ENCODE measurements at regions not wholly inside any gene's neighbourhood (a gene's known extent, or its start where the extent isn't known, plus 50 kb on each side); places are given as distances from the start of the nearest gene placed in this dataset.

DNA sequence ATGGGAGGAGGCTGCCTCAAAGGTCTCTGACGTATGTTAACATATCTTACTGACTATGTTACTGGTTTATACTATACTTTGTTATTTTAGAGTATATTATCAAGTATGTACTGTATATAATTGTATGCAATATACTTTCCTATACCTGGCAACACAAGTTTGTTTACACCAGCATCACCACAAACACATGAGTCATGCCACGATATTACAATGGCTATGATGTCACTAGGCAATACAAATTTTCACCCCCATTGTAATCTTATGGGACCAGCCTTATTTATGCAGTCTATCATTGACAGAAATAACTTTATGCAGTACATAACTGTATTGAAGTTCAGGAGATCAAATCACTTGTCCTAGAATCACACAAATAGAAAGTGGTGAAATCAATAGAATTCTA, 329.9 kb upstream of the SLC7A11 start:
- DNase-seq (ENCODE audit: low read depth in 2 of 2): no peak

DNA sequence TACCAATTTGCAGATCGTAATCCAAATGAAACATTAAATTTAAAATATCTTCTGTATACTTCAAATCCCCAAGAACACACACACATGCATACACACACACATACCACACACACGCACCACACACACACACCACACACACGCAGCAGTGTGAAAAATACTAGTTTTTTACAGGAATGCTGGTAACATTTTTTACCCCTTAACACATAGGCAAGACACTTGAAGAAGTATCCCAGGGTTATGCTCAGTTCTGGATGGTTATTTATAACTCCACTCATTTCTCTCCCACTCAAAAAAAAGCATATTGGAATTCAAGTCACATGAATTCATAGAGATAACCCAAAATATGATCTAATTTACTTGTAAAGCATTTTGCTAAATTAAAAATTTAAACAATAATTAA, 325.5 kb upstream of the SLC7A11 start:
- DNase-seq (ENCODE audit: low read depth in 2 of 2): no peak

DNA sequence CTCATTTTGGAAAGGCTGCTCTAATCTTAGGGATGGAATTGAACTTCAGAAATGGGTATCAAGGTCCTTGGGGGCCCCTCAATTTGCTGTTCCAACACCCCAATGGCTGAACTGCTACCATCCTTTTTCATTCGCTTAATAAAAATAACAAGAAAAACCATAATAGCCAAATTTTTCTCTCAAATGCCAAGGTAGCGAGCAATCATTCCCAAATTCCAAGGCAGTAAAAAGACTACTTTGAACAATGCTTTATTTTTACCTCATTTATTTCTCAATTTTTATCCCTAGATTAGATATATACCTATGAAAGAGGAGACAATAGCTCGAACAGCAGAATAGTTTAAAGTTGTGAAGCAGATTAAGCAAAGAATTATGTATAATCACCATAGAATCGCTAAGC, 323.4 kb upstream of the SLC7A11 start:
- DNase-seq (ENCODE audit: low read depth in 2 of 2): no peak

DNA sequence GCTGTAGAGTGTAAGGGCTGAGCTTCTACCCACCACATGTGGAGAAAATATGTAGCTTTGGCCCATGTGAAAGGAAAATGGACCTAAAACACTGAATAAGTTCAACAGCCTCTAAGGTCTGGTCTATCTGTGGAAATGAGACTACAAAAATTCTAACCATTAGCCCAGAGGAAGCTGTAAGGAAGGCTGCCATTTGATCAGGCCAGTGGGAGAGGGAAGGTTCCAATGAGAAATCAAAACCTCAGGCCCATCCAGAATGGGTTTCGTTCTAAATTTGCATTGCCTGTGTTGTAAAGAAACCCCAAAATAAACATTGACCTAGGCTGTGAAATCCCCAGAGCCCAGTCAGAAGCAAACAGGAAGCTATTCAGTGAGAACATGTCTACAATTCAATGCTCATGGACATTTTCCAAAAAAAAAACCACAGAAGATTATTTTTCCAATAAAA, 320.4 kb upstream of the SLC7A11 start:
- DNase-seq (ENCODE audit: low read depth in 2 of 2): no peak

DNA sequence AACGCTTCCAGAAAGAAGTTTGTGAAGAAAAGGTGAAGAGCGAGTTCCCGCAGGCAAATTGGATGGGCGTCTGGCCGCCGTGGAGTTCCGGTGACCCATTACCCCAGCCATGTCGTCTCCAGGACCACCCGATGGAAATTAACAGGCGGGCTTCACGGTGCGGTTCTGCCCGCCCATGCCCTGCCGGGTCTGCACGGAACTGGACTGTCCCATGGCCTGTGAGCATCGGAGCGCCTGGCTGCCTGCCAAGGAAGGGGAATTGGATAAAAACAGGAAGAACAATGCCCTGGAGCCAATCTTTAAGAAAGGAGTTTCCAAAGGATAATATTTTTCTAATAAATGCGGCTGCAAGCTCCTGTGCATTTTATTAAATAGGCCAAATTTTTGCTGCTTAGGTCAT, 319.8 kb upstream of the SLC7A11 start:
- no peak for DNase-seq (ENCODE audit: low read depth in 2 of 2)

DNA sequence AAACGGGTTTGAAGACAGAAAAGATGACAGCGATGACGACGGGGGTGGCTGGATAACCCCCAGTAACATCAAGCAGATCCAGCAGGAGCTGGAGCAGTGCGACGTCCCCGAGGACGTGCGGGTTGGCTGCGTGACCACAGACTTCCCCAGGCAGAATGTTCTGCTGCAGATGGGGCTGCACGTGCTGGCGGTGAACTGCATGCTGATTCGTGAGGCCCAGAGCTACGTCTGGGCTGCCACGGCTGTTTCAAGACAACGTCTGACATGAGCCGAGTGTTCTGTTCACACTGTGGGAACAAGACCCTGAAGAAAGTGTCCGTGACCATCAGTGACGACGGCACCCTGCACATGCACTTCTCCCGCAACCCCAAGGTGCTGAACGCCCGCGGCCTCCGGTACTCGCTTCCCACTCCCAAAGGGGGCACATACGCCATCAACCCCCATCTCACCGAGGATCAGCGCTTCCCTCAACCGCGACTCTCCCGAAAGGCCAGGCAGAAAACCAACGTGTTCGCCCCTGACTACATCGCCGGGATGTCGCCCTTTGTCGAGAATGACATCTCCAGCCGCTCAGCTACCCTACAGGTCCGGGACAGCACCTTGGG, 319.2 kb upstream of the SLC7A11 start:
- DNase-seq (ENCODE audit: low read depth in 2 of 2): no peak

DNA sequence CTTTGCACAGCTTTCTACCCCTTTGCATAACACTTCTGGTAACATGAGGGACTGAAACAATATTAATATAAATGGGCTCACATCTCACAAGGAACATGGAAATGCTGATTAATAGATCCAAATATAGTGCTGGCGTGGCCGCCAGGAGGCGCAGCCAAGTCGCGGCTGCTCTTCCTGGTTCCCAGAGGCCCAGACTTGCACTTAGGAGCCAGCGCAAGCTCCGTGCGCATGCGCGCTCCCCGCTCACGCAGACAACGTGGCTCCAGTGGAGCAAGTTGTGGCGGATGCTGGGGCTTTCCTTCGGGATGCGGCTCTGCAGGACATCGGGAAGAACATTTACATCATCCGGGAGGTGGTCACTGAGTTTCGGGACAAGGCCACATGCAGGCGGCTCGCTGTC, 318.3 kb upstream of the SLC7A11 start:
- no peak for DNase-seq (ENCODE audit: low read depth in 2 of 2)

DNA sequence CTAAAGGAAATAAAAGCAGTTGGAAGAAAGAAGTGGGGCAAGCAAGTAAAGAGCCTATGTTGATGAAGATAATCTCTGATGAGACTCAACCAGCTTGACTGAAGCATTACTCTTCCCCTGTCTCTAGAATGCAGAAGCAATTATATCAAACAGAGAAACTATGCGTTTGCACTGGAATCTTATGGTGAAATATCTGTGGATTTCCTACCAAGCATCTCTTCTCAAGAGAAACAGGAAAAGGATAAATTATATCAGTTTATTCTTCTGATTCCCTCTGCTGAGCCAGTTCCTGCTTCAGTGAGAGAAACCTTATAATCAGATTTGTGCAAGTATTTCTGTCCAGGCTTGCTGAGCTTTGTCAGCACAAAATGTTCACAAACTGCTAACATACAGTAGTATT, 316.7 kb upstream of the SLC7A11 start:
- DNase-seq (ENCODE audit: low read depth in 2 of 2): no peak

GRCh38 chr4:138555584-138555983, 313.4 kb upstream of the SLC7A11 start:
- no peak for DNase-seq (ENCODE audit: low read depth in 2 of 2)

DNA sequence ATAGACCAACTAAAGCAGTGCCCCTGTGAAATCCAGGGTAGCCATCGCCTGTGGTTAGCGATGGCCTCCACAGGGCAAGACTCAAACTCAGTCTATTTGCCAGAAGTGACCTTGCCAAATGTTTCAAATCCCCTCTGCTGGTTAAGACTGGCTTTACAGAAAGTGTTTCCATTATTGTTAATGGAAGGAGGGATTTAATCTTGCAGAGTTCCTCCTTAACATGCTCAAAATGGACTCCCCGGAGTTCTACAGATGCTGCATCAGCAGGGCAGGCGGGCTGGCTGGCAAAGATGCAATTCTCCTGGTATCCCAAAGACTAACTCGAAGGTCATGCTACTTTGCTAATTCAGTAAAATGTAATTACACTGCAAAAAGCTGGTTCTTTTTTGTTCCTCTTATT, 313.0 kb upstream of the SLC7A11 start:
- no peak for DNase-seq (ENCODE audit: low read depth in 2 of 2)

GRCh38 chr4:138553001-138553845, 311.1 kb upstream of the SLC7A11 start:
- DNase-seq (ENCODE audit: low read depth in 2 of 2): no peak

DNA sequence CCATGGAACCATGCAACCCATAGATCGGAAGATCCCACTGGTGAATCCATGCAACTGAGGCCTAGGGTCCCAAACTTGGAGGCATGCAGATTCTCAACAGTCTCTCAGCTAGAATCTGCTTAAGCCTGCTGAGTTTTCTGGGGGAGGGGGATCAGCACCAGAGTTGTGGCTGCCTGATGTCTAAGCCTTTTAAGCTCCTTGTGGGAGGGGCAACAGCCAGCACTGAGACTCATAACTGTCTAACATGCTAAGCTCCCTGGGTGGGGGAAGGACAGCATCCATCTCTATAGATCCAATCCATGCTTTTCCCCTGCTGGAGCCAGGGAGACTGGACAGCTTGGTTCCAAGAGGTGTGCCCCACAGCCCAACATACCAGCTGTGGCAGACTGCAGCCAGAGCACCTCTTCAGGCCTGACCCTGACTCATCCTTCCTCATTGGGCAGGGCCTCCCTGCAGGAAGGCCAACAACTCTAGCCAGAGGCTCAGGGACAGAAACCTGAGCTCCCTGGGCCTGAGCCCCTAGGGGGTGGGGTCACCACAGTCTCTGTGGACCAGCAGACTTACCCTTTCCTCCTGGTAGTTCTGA, 300.1 kb upstream of the SLC7A11 start:
- DNase-seq (ENCODE audit: low read depth in 2 of 2): no peak

GRCh38 chr4:138540056-138540800, 298.1 kb upstream of the SLC7A11 start:
- DNase-seq (ENCODE audit: low read depth in 2 of 2): no peak

DNA sequence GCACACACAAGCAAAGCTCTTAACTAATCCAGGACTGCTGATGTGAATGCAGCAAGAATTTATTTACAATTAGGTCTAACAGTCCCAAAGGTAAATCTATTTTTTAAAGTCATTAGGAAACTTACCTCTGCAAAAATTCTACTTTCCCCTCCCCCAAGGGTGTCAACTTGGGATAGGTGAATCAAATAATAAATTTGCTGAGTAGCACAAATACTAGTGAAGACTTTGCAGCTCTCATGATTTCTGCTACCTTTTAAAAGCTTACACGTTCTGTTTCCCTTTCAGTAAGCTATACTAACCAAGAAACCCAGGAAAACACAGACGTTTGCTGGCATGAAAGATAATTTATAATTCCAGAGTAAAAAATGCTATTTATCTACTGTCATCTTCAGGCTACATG, 296.6 kb upstream of the SLC7A11 start:
- no peak for DNase-seq (ENCODE audit: low read depth in 2 of 2)

DNA sequence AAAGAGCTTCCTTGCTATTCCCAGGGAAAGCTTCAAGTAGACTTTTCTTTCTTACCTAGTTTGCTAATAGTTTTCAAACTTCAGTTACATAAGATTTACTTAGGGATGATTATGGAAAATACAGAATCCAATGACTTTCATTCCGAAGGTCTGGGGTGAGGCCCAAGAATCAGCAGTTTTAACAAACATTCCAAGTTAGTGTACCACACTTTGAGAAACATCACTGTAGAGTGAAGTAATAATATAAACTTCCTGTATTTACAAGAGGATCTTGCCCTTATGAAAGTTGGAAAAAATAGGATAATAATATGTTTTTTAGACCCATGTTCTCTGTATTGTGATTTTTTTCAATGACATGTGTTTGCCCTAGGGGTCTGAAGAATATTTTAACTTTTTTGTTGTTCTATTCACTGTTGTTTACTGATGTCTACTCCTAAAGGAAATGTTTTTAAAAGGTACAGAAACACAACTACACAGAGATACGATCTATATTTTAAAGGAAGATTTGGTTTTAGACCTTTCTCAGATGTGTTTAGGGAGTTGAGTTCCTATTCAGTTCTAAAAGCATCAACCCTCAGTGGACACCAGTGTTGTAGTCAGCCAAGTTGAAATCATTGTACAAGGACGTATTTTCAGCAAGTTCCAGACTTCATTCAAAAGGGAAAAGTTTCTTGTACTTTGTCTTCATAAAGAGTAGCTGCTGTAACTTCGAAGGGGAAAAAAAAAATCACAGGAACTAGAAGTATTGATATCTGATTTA, 295.8 kb upstream of the SLC7A11 start:
- no peak for DNase-seq (ENCODE audit: low read depth in 2 of 2)

DNA sequence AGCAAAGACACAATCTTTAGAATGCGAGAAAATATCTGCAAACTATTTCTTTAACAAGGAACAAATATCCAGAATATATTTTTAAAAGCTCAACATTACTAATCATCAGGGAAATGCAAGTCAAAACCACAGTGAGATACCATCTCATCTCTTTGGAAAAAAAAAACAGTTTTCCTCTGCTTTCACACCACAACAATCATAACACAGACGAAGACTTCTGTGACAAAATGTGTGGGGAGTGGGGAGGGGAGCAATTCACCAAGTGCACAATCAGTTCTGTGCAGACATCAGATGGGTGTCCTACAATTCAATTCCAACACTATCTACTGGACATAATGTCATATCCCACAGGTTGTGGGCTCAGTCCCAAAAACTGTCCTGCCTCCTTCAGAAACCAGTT, 293.2 kb upstream of the SLC7A11 start:
- no peak for DNase-seq (ENCODE audit: low read depth in 2 of 2)

- no peak for DNase-seq (ENCODE audit: low read depth in 2 of 2)
These were observed 280.2 kb upstream of the SLC7A11 start for GRCh38 chr4:138522366-138522765.

DNA sequence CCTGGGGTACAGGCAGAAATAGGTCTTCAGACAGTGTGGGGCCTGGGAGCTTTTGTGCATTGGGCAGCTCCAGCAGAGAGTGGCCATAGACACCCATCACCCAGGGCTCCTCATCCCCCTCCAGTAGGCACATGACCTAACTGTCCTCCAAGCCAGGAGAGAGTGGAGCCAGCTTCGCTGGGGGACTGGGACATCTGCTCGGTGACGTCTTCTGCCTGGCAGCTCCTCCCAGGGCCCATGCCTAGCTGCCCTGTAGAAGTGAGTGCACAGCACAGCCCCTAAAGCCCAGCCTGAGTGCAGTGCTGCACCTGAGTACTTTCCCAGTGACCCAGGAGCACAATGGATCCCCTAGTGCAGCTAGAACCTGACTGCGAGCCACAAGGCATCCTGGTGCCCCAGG, 279.7 kb upstream of the SLC7A11 start:
- no peak for DNase-seq (ENCODE audit: low read depth in 2 of 2)

GRCh38 chr4:138519436-138519835, 277.3 kb upstream of the SLC7A11 start:
- no peak for DNase-seq (ENCODE audit: low read depth in 2 of 2)

DNA sequence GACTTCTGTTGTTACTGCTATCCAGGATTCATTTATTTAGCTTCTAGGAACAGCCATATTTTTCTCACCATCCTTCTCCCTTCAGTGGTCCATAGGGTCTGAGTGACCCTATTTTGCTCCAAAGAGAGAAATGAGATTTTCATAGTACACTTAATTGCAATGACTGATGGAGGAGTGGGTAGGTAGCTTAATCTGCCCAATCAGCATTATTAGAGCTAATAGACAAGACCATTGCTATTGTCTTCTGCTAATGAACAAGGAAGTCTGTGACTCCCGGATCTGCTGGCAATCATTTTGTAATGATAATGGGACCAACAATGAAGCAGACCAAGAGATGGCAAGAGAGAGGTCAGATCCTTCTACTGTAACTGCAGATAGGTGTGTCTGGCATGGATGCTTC, 271.4 kb upstream of the SLC7A11 start:
- DNase-seq (ENCODE audit: low read depth in 2 of 2): no peak

DNA sequence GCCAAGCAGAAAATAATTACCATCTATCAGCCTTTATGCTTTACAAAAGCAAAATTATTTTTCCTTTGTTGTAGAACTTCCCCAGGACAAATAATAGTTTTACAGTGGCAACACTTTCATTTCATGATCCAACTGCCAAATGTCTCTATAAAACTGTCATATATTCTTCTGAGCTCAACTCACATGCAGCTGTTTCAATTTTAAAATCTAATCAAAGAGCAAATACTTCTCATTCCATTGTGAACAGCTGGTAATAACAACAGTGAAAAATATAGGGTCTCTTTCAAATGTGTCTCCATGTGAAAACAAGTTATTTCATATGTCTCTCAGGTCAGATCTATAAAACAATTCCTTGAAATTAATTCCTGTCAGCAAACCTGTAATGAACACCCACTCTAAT, 270.6 kb upstream of the SLC7A11 start:
- no peak for DNase-seq (ENCODE audit: low read depth in 2 of 2)

GRCh38 chr4:138510053-138510452, 267.9 kb upstream of the SLC7A11 start:
- no peak for DNase-seq (ENCODE audit: low read depth in 2 of 2)
